ENCODE measurements at regions not wholly inside any gene's neighbourhood (a gene's known extent, or its start where the extent isn't known, plus 50 kb on each side); places are given as distances from the start of the nearest gene placed in this dataset.

DNA sequence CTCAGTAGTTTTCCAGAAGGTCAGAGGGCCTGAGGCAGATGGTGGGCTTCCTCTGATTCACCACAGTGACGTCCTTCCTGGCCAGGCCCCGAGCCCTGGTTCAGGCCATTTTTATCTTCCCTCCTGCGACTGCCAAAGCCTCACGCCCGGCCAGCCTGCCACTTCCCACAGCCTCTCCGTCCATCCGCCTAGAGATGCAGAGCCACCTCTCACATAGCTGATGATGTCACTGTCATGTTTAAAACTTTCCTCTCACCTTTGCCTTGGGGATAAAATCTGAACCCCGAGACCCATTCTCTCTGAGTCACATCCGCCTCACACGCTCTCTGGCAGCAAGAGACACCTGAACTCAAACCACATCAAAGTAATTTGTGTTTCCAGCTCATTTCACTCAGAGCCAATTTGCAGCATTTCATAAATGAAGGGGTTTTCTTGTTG lies 175.3 kb downstream of the QDPR start (continued):
- TF ChIP-seq, protein P1, sequence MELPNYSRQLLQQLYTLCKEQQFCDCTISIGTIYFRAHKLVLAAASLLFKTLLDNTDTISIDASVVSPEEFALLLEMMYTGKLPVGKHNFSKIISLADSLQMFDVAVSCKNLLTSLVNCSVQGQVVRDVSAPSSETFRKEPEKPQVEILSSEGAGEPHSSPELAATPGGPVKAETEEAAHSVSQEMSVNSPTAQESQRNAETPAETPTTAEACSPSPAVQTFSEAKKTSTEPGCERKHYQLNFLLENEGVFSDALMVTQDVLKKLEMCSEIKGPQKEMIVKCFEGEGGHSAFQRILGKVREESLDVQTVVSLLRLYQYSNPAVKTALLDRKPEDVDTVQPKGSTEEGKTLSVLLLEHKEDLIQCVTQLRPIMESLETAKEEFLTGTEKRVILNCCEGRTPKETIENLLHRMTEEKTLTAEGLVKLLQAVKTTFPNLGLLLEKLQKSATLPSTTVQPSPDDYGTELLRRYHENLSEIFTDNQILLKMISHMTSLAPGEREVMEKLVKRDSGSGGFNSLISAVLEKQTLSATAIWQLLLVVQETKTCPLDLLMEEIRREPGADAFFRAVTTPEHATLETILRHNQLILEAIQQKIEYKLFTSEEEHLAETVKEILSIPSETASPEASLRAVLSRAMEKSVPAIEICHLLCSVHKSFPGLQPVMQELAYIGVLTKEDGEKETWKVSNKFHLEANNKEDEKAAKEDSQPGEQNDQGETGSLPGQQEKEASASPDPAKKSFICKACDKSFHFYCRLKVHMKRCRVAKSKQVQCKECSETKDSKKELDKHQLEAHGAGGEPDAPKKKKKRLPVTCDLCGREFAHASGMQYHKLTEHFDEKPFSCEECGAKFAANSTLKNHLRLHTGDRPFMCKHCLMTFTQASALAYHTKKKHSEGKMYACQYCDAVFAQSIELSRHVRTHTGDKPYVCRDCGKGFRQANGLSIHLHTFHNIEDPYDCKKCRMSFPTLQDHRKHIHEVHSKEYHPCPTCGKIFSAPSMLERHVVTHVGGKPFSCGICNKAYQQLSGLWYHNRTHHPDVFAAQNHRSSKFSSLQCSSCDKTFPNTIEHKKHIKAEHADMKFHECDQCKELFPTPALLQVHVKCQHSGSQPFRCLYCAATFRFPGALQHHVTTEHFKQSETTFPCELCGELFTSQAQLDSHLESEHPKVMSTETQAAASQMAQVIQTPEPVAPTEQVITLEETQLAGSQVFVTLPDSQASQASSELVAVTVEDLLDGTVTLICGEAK (IDR thresholded peaks at IDR 0.05; ENCODE audit: borderline replicate concordance), result no peak; the same call in 1 of the 2 replicates
- TF ChIP-seq HCFC1 (IDR thresholded peaks at IDR 0.05; ENCODE audit: low read length) (no peak), CBX3 (IDR thresholded peaks at IDR 0.05; ENCODE audit: borderline replicate concordance, low read depth) (no peak), JUNB (IDR thresholded peaks at IDR 0.05) (peak; percentile 42), CBFB (IDR thresholded peaks at IDR 0.05; ENCODE audit: low read depth) (peak; percentile 38; the same call in 1 of the 2 replicates), CREM (IDR thresholded peaks at IDR 0.05; ENCODE audit: low read depth) (peak; percentile 45; the same call in 1 of the 2 replicates), NR2C1 (IDR thresholded peaks at IDR 0.05) (peak; percentile 24; the same call in 1 of the 2 replicates), TCF12 (IDR thresholded peaks at IDR 0.05; ENCODE audit: low read depth, low read length) (peak; percentile 61; the same call in 1 of the 2 replicates), CBX5 (IDR thresholded peaks at IDR 0.05; ENCODE audit: low read depth) (no peak), CEBPZ (IDR thresholded peaks at IDR 0.05; ENCODE audit: low read depth, low read length) (no peak), ZNF274 (IDR thresholded peaks at IDR 0.05; ENCODE audit: insufficient read depth, insufficient read length) (no peak), ZNF217 (IDR thresholded peaks at IDR 0.05) (no peak), RAD51 (IDR thresholded peaks at IDR 0.05) (peak; percentile 55; the same call in 1 of the 2 replicates), KLF5 (IDR thresholded peaks at IDR 0.05; ENCODE audit: partially characterized antibody) (no peak)
- TF ChIP-seq, protein P2, sequence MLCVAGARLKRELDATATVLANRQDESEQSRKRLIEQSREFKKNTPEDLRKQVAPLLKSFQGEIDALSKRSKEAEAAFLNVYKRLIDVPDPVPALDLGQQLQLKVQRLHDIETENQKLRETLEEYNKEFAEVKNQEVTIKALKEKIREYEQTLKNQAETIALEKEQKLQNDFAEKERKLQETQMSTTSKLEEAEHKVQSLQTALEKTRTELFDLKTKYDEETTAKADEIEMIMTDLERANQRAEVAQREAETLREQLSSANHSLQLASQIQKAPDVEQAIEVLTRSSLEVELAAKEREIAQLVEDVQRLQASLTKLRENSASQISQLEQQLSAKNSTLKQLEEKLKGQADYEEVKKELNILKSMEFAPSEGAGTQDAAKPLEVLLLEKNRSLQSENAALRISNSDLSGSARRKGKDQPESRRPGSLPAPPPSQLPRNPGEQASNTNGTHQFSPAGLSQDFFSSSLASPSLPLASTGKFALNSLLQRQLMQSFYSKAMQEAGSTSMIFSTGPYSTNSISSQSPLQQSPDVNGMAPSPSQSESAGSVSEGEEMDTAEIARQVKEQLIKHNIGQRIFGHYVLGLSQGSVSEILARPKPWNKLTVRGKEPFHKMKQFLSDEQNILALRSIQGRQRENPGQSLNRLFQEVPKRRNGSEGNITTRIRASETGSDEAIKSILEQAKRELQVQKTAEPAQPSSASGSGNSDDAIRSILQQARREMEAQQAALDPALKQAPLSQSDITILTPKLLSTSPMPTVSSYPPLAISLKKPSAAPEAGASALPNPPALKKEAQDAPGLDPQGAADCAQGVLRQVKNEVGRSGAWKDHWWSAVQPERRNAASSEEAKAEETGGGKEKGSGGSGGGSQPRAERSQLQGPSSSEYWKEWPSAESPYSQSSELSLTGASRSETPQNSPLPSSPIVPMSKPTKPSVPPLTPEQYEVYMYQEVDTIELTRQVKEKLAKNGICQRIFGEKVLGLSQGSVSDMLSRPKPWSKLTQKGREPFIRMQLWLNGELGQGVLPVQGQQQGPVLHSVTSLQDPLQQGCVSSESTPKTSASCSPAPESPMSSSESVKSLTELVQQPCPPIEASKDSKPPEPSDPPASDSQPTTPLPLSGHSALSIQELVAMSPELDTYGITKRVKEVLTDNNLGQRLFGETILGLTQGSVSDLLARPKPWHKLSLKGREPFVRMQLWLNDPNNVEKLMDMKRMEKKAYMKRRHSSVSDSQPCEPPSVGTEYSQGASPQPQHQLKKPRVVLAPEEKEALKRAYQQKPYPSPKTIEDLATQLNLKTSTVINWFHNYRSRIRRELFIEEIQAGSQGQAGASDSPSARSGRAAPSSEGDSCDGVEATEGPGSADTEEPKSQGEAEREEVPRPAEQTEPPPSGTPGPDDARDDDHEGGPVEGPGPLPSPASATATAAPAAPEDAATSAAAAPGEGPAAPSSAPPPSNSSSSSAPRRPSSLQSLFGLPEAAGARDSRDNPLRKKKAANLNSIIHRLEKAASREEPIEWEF (IDR thresholded peaks at IDR 0.05; ENCODE audit: insufficient replicate concordance, low read depth, low read length), result no peak
- TF ChIP-seq, protein P3, sequence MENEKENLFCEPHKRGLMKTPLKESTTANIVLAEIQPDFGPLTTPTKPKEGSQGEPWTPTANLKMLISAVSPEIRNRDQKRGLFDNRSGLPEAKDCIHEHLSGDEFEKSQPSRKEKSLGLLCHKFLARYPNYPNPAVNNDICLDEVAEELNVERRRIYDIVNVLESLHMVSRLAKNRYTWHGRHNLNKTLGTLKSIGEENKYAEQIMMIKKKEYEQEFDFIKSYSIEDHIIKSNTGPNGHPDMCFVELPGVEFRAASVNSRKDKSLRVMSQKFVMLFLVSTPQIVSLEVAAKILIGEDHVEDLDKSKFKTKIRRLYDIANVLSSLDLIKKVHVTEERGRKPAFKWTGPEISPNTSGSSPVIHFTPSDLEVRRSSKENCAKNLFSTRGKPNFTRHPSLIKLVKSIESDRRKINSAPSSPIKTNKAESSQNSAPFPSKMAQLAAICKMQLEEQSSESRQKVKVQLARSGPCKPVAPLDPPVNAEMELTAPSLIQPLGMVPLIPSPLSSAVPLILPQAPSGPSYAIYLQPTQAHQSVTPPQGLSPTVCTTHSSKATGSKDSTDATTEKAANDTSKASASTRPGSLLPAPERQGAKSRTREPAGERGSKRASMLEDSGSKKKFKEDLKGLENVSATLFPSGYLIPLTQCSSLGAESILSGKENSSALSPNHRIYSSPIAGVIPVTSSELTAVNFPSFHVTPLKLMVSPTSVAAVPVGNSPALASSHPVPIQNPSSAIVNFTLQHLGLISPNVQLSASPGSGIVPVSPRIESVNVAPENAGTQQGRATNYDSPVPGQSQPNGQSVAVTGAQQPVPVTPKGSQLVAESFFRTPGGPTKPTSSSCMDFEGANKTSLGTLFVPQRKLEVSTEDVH (IDR thresholded peaks at IDR 0.05; ENCODE audit: low read depth, partially characterized antibody), result no peak
